ENCODE measurements at regions not wholly inside any gene's neighbourhood (a gene's known extent, or its start where the extent isn't known, plus 50 kb on each side); places are given as distances from the start of the nearest gene placed in this dataset.

GRCh38 chr15:60215225-60215963, 182.4 kb downstream of the ANXA2 start:
- TF ChIP-seq JUND (IDR thresholded peaks at IDR 0.05) (no peak), CTCF (IDR thresholded peaks at IDR 0.05; ENCODE audit: low read depth, low read length, missing input control) (no peak), FOXA2 (IDR thresholded peaks at IDR 0.05) (no peak), TAF1 (conservative IDR thresholded peaks at IDR 0.05) (no peak), RAD21 (IDR thresholded peaks at IDR 0.05) (no peak), ATF3 (IDR thresholded peaks at IDR 0.05) (no peak), SP1 (IDR thresholded peaks at IDR 0.05) (no peak), NR2F2 (IDR thresholded peaks at IDR 0.05) (no peak), EGR1 (IDR thresholded peaks at IDR 0.05; ENCODE audit: low read depth in 2 of 2) (no peak), YY1 (IDR thresholded peaks at IDR 0.05) (no peak), REST (IDR thresholded peaks at IDR 0.05) (no peak), MAX (IDR thresholded peaks at IDR 0.05) (no peak)
- no peak for DNase-seq (ENCODE audit: low spot score)
- H3K27me3 ChIP-seq (ENCODE audit: control insufficient read depth in 4 of 4, insufficient read depth in 4 of 4, low read length in 3 of 4) = no peaks in the 10 kb centered on the region
- H3K9ac ChIP-seq (ENCODE audit: low read depth in 1 of 2, low read length in 2 of 2) = no peak overlapping the region
- WGBS = 75% methylated on average over 10 of the region's 10 CpGs
- H3K27ac ChIP-seq (ENCODE audit: low read depth in 1 of 2, low read length in 2 of 2) = no peak overlapping the region
- H3K36me3 ChIP-seq (ENCODE audit: control insufficient read depth in 4 of 4, insufficient read depth in 3 of 4, low read depth in 1 of 4, low read length in 3 of 4) = no peaks in the 10 kb centered on the region
- no peak overlapping the region for H3K4me3 ChIP-seq (ENCODE audit: low read depth in 1 of 3, low read length in 3 of 3)
- no peaks in the 10 kb centered on the region for H3K9me3 ChIP-seq (ENCODE audit: control insufficient read depth in 4 of 4, low read length in 3 of 4)
- no peaks in the 10 kb centered on the region for H3K4me1 ChIP-seq (ENCODE audit: control insufficient read depth in 4 of 4, insufficient read depth in 4 of 4, low read length in 3 of 4)

- 45% methylated on average over 1 of the region's 1 CpG for WGBS
- no peak for DNase-seq (ENCODE audit: low spot score)
- no peaks in the 10 kb centered on the region for H3K9me3 ChIP-seq (ENCODE audit: control insufficient read depth in 4 of 4, low read length in 3 of 4)
- H3K36me3 ChIP-seq (ENCODE audit: control insufficient read depth in 4 of 4, insufficient read depth in 3 of 4, low read depth in 1 of 4, low read length in 3 of 4) = no peaks in the 10 kb centered on the region
- H3K4me1 ChIP-seq (ENCODE audit: control insufficient read depth in 4 of 4, insufficient read depth in 4 of 4, low read length in 3 of 4) = no peaks in the 10 kb centered on the region
- TF ChIP-seq FOXA2 (IDR thresholded peaks at IDR 0.05) = no peak
- no peak for TF ChIP-seq YY1 (IDR thresholded peaks at IDR 0.05)
- TF ChIP-seq TAF1 (conservative IDR thresholded peaks at IDR 0.05) = no peak
- TF ChIP-seq GABPA (IDR thresholded peaks at IDR 0.05 in 1 of 2, conservative IDR thresholded peaks at IDR 0.05 in 1 of 2) = no peak
- no peak for TF ChIP-seq ZBTB33 (IDR thresholded peaks at IDR 0.05)
- no peak for TF ChIP-seq MAX (IDR thresholded peaks at IDR 0.05)
- TF ChIP-seq HNF4G (IDR thresholded peaks at IDR 0.05) = no peak
- TF ChIP-seq RXRA (IDR thresholded peaks at IDR 0.05) = no peak
- TF ChIP-seq SP1 (IDR thresholded peaks at IDR 0.05) = no peak
- no peak for TF ChIP-seq RAD21 (IDR thresholded peaks at IDR 0.05)
- TF ChIP-seq CTCF (IDR thresholded peaks at IDR 0.05; ENCODE audit: low read depth, low read length, missing input control) = no peak
- no peak for TF ChIP-seq EGR1 (IDR thresholded peaks at IDR 0.05; ENCODE audit: low read depth in 2 of 2)
- TF ChIP-seq FOXA1 (IDR thresholded peaks at IDR 0.05) = no peak
- H3K9ac ChIP-seq (ENCODE audit: low read depth in 1 of 2, low read length in 2 of 2) = no peak overlapping the region
- H3K27me3 ChIP-seq (ENCODE audit: control insufficient read depth in 4 of 4, insufficient read depth in 4 of 4, low read length in 3 of 4) = no peaks in the 10 kb centered on the region
- H3K27ac ChIP-seq (ENCODE audit: low read depth in 1 of 2, low read length in 2 of 2) = no peak overlapping the region
- no peak overlapping the region for H3K4me3 ChIP-seq (ENCODE audit: low read depth in 1 of 3, low read length in 3 of 3)
These were observed 180.6 kb downstream of the ANXA2 start for GRCh38 chr15:60217161-60217560.
